ENCODE measurements at regions not wholly inside any gene's neighbourhood (a gene's known extent, or its start where the extent isn't known, plus 50 kb on each side); places are given as distances from the start of the nearest gene placed in this dataset.

GRCh38 chr17:72299100-72299499 lies 178.3 kb downstream of the SOX9 start:
- Mint-ChIP-seq H3K27ac (no peak overlapping the region), H3K9me3 (peaks cover 0 to 4% (median 0%) of the 10 kb centered on the region in 7 donors), H3K4me1 (no peaks in the 10 kb centered on the region), H3K27me3 (ENCODE audit: low read depth in 3 of 3) (peaks cover 0 to 3% (median 1%) of the 10 kb centered on the region in 3 donors), H3K36me3 (no peaks in the 10 kb centered on the region), H3K4me3 (no peak overlapping the region)
- TF ChIP-seq CTCF (IDR thresholded peaks at IDR 0.05), result no peak
- Histone ChIP-seq H3K9ac (ENCODE audit: insufficient read depth, low read length, poor library complexity, severe bottlenecking) (no peak overlapping the region), H3K27me3 (ENCODE audit: control insufficient read depth in 2 of 2, insufficient read depth in 2 of 2, low read length in 2 of 2) (no peaks in the 10 kb centered on the region), H3K27ac (ENCODE audit: low read depth in 1 of 2, low read length in 2 of 2) (no peak overlapping the region), H3K79me2 (ENCODE audit: insufficient read depth, low read length) (no peaks in the 10 kb centered on the region), H3K36me3 (replicated peaks in 1 of 2; ENCODE audit: control insufficient read depth in 1 of 2, insufficient read depth in 2 of 2, low read length in 2 of 2) (no peaks in the 10 kb centered on the region), H3K4me3 (replicated peaks in 1 of 3; ENCODE audit: low read depth in 2 of 3, low read length in 3 of 3) (no peak overlapping the region), H3K4me1 (ENCODE audit: control insufficient read depth in 1 of 2, insufficient read depth in 2 of 2, low read length in 2 of 2) (no peaks in the 10 kb centered on the region), H4K20me1 (ENCODE audit: insufficient read depth, low read length) (no peaks in the 10 kb centered on the region), H2AFZ (ENCODE audit: insufficient read depth, low read depth, low read length, poor library complexity, severe bottlenecking) (no peak overlapping the region), H3K4me2 (replicated peaks; ENCODE audit: extremely low read depth, low read length, poor library complexity, severe bottlenecking) (no peak overlapping the region), H3K9me3 (replicated peaks in 1 of 2; ENCODE audit: control insufficient read depth in 1 of 2, insufficient read depth in 1 of 2, low read length in 2 of 2) (no peaks in the 10 kb centered on the region)
- intact Hi-C loops (cut with micrococcal nuclease), result no loop called here
- DNase-seq, result no peak
- 20% methylated on average over 1 of the region's 4 CpGs for WGBS (ENCODE audit: insufficient coverage)

GRCh38 chr17:72299592-72299991 lies 178.8 kb downstream of the SOX9 start:
- no peak overlapping the region for H3K4me2 ChIP-seq (replicated peaks; ENCODE audit: extremely low read depth, low read length, poor library complexity, severe bottlenecking)
- no peaks in the 10 kb centered on the region for H3K4me1 Mint-ChIP-seq
- no peaks in the 10 kb centered on the region for H3K79me2 ChIP-seq (ENCODE audit: insufficient read depth, low read length)
- no peak overlapping the region for H3K4me3 ChIP-seq (replicated peaks in 1 of 3; ENCODE audit: low read depth in 2 of 3, low read length in 3 of 3)
- no peaks in the 10 kb centered on the region for H3K4me1 ChIP-seq (ENCODE audit: control insufficient read depth in 1 of 2, insufficient read depth in 2 of 2, low read length in 2 of 2)
- intact Hi-C loops (cut with micrococcal nuclease), result no loop called here
- H3K27ac Mint-ChIP-seq, result no peak overlapping the region
- H3K9me3 ChIP-seq (replicated peaks in 1 of 2; ENCODE audit: control insufficient read depth in 1 of 2, insufficient read depth in 1 of 2, low read length in 2 of 2), result no peaks in the 10 kb centered on the region
- 57% methylated on average over 1 of the region's 5 CpGs for WGBS (ENCODE audit: insufficient coverage)
- H4K20me1 ChIP-seq (ENCODE audit: insufficient read depth, low read length), result no peaks in the 10 kb centered on the region
- H2AFZ ChIP-seq (ENCODE audit: insufficient read depth, low read depth, low read length, poor library complexity, severe bottlenecking), result no peak overlapping the region
- H3K4me3 Mint-ChIP-seq, result no peak overlapping the region
- no peak for TF ChIP-seq CTCF (IDR thresholded peaks at IDR 0.05)
- DNase-seq, result no peak
- H3K27ac ChIP-seq (ENCODE audit: low read depth in 1 of 2, low read length in 2 of 2), result no peak overlapping the region
- no peaks in the 10 kb centered on the region for H3K36me3 Mint-ChIP-seq
- no peaks in the 10 kb centered on the region for H3K27me3 ChIP-seq (ENCODE audit: control insufficient read depth in 2 of 2, insufficient read depth in 2 of 2, low read length in 2 of 2)
- no peaks in the 10 kb centered on the region for H3K36me3 ChIP-seq (replicated peaks in 1 of 2; ENCODE audit: control insufficient read depth in 1 of 2, insufficient read depth in 2 of 2, low read length in 2 of 2)
- H3K27me3 Mint-ChIP-seq (ENCODE audit: low read depth in 3 of 3), result peaks cover 0 to 3% (median 1%) of the 10 kb centered on the region in 3 donors
- no peak overlapping the region for H3K9ac ChIP-seq (ENCODE audit: insufficient read depth, low read length, poor library complexity, severe bottlenecking)
- no peaks in the 10 kb centered on the region for H3K9me3 Mint-ChIP-seq
